ENCODE measurements at regions not wholly inside any gene's neighbourhood (a gene's known extent, or its start where the extent isn't known, plus 50 kb on each side); places are given as distances from the start of the nearest gene placed in this dataset.

DNA sequence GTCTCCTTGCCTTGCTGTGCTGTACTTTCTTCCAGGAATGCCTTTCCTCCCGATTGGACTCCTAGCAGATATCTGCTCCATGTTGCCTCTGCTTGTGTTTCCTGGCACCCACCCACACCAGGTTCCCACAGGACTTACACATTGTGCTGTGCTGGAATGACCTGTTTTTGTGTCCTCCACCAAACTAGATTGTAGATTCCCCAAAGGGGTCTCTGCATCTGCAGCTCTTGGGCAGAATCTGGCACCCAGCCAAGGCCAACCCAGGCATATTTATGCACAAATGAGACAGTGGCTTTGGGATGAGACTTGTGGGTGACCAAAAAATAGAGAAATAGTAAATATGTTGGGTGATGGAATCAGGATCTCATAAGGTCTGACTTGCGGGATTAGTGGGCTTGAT lies 278.2 kb downstream of the RRAGC start:
- DNase-seq (ENCODE audit: unreplicated experiment) = no peak
- Mint-ChIP-seq H3K27me3 (ENCODE audit: insufficient read depth, unreplicated experiment) (peaks cover 44% of the 10 kb centered on the region), H3K4me1 (ENCODE audit: insufficient read depth, unreplicated experiment) (peaks cover 5% of the 10 kb centered on the region), H3K27ac (ENCODE audit: low read depth, unreplicated experiment) (no peak overlapping the region), H3K9me3 (ENCODE audit: unreplicated experiment) (no peaks in the 10 kb centered on the region), H3K36me3 (ENCODE audit: insufficient read depth, unreplicated experiment) (no peaks in the 10 kb centered on the region), H3K4me3 (ENCODE audit: unreplicated experiment) (no peak overlapping the region)
- TF ChIP-seq, protein P1, sequence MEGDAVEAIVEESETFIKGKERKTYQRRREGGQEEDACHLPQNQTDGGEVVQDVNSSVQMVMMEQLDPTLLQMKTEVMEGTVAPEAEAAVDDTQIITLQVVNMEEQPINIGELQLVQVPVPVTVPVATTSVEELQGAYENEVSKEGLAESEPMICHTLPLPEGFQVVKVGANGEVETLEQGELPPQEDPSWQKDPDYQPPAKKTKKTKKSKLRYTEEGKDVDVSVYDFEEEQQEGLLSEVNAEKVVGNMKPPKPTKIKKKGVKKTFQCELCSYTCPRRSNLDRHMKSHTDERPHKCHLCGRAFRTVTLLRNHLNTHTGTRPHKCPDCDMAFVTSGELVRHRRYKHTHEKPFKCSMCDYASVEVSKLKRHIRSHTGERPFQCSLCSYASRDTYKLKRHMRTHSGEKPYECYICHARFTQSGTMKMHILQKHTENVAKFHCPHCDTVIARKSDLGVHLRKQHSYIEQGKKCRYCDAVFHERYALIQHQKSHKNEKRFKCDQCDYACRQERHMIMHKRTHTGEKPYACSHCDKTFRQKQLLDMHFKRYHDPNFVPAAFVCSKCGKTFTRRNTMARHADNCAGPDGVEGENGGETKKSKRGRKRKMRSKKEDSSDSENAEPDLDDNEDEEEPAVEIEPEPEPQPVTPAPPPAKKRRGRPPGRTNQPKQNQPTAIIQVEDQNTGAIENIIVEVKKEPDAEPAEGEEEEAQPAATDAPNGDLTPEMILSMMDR (IDR thresholded peaks at IDR 0.05; ENCODE audit: unreplicated experiment) = no peak
- POLR2A ChIA-PET = no interaction called here
- CTCF ChIA-PET = no interaction called here
- BruUV-seq (replicated peaks) = no TSS peak
- intact Hi-C loops (cut with micrococcal nuclease) = loop anchor here (10.0 kb wide), 1 partner anchor 253 kb away; no protein-coding TSS in a partner anchor

DNA sequence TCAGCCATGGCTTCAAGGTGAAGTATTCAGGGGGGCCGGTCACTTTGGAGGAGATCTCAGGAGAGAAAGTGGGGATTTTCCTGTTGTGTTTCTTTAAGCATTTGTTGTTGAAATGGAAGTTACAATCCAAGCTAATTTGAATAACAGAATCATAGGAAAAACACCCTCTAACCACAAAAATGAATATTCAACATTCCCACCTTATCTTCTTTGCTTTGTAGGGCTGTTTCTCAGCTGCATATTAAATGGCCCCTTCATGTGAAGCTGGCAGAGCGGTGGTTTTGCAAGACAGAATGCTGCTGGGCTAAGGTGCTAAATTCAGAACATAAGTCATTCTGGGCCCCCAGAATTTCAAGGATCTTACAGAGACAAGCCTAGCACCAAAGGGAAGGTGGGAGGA lies 279.0 kb downstream of the RRAGC start:
- Mint-ChIP-seq H3K27me3 (ENCODE audit: insufficient read depth, unreplicated experiment) (peaks cover 44% of the 10 kb centered on the region), H3K4me3 (ENCODE audit: unreplicated experiment) (no peak overlapping the region), H3K36me3 (ENCODE audit: insufficient read depth, unreplicated experiment) (no peaks in the 10 kb centered on the region), H3K4me1 (ENCODE audit: insufficient read depth, unreplicated experiment) (peaks cover 5% of the 10 kb centered on the region), H3K27ac (ENCODE audit: low read depth, unreplicated experiment) (no peak overlapping the region), H3K9me3 (ENCODE audit: unreplicated experiment) (no peaks in the 10 kb centered on the region)
- intact Hi-C loops (cut with micrococcal nuclease) = loop anchor here (10.0 kb wide), 1 partner anchor 254 kb away; no protein-coding TSS in a partner anchor
- TF ChIP-seq, protein P1 (IDR thresholded peaks at IDR 0.05; ENCODE audit: unreplicated experiment) = no peak
- no TSS peak for BruUV-seq (replicated peaks)
- no peak for DNase-seq (ENCODE audit: unreplicated experiment)
- POLR2A ChIA-PET = interaction anchor here (0.6 kb wide), 1 partner anchor 133 kb away, joined by 3 read pairs; no protein-coding TSS in a partner anchor
- CTCF ChIA-PET = no interaction called here

DNA sequence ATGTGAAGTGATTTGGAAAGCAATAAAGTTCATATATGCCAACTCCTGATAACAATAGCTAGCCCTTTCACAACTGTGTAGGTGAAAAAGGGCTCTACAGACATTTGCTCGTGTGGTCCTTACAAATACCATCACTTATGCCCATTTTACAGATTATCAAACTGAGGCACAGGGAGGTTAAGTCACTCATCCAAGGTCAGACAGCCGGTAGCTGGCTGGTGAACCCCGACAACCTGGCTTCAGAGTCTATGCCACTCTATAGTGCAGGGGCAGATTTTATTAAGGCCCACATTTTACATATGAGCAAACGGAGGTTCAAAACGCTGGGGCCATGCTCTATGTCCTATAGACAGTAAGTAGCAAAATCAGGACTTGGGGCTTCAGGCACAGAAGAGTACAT lies 280.5 kb downstream of the RRAGC start:
- Mint-ChIP-seq H3K9me3 (ENCODE audit: unreplicated experiment) (no peaks in the 10 kb centered on the region), H3K27me3 (ENCODE audit: insufficient read depth, unreplicated experiment) (peaks cover 36% of the 10 kb centered on the region)
- intact Hi-C loops (cut with micrococcal nuclease) = no loop called here

DNA sequence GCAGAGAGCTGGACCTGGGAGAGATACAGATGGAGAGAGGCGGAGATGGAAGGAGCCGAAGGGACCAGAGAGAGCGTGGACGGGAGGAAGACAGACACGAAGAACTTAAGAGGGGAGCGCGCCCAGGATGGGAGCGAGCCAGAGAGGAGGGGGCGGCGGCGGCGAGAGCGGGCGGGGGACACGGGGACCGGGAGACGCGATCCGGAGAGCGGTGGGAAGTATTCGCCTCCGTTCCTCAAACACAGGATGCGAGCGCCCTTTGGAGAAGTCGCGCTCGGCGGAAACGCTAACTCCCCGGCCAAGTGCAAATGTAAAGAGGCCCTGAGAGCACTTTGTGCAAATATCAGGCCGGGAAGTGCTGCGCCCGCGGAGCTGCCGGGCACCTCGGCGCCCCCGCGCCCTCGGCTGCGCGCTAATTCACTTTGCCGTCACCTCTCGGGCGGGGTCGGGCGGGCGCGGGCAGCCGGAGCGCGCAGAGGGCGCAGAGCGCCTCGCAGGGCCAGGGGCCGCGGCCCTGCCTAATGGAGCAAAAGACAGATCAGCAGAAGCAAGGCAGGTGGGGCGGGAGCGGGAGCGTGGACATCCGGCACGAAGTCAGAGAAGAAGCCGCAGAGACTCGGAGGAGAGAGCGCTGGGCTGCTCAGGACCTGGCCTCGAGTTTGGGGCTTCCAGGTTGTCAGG lies 281.2 kb downstream of the RRAGC start:
- Mint-ChIP-seq H3K36me3 (ENCODE audit: insufficient read depth, unreplicated experiment) (no peaks in the 10 kb centered on the region), H3K27ac (ENCODE audit: low read depth, unreplicated experiment) (no peak overlapping the region), H3K27me3 (ENCODE audit: insufficient read depth, unreplicated experiment) (peaks cover 31% of the 10 kb centered on the region), H3K9me3 (ENCODE audit: unreplicated experiment) (no peaks in the 10 kb centered on the region), H3K4me1 (ENCODE audit: insufficient read depth, unreplicated experiment) (peaks cover 5% of the 10 kb centered on the region), H3K4me3 (ENCODE audit: unreplicated experiment) (no peak overlapping the region)
- CTCF ChIA-PET = no interaction called here
- DNase-seq (ENCODE audit: unreplicated experiment) = no peak
- POLR2A ChIA-PET = no interaction called here
- intact Hi-C loops (cut with micrococcal nuclease) = no loop called here
- BruUV-seq (replicated peaks) = no TSS peak
- TF ChIP-seq, protein P1 (IDR thresholded peaks at IDR 0.05; ENCODE audit: unreplicated experiment) = no peak

More for the DNA sequence above, 280.5 kb downstream of the RRAGC start:
- Mint-ChIP-seq H3K36me3 (ENCODE audit: insufficient read depth, unreplicated experiment) (no peaks in the 10 kb centered on the region), H3K4me1 (ENCODE audit: insufficient read depth, unreplicated experiment) (peaks cover 5% of the 10 kb centered on the region), H3K27ac (ENCODE audit: low read depth, unreplicated experiment) (no peak overlapping the region), H3K4me3 (ENCODE audit: unreplicated experiment) (no peak overlapping the region)
- no peak for DNase-seq (ENCODE audit: unreplicated experiment)
- POLR2A ChIA-PET = no interaction called here
- no TSS peak for BruUV-seq (replicated peaks)
- TF ChIP-seq, protein P1 (IDR thresholded peaks at IDR 0.05; ENCODE audit: unreplicated experiment) = no peak
- CTCF ChIA-PET = no interaction called here
